ENCODE measurements at regions not wholly inside any gene's neighbourhood (a gene's known extent, or its start where the extent isn't known, plus 50 kb on each side); places are given as distances from the start of the nearest gene placed in this dataset.
"Not testable (repeated sequence)": the region's sequence is repeated elsewhere in the genome, so short reads cannot be mapped to it uniquely, and the experiment has no call there.

GRCh38 chr10:46718014-46718413 is 139.1 kb downstream of the SYT15 start:
- not testable (repeated sequence) for H3K4me1 ChIP-seq (ENCODE audit: control insufficient read depth, insufficient read depth, low read depth, low read length); H4K91ac ChIP-seq (ENCODE audit: low read length); H3K23ac ChIP-seq (ENCODE audit: low read length in 2 of 2); H3K14ac ChIP-seq (ENCODE audit: low read length in 2 of 2); DNase-seq; H3K27me3 ChIP-seq (ENCODE audit: control insufficient read depth in 1 of 2, insufficient read depth in 1 of 2, low read length in 2 of 2); H3K18ac ChIP-seq (ENCODE audit: low read depth in 1 of 2, low read length in 2 of 2); H3K4ac ChIP-seq (ENCODE audit: low read depth in 1 of 2, low read length in 2 of 2); H2BK12ac ChIP-seq (ENCODE audit: low read length in 2 of 2); H3K27ac ChIP-seq (ENCODE audit: low read length, poor library complexity, severe bottlenecking); H3K4me3 ChIP-seq (ENCODE audit: insufficient read depth in 1 of 2, low read depth in 1 of 2, low read length in 2 of 2); H2AK5ac ChIP-seq (ENCODE audit: low read length, severe bottlenecking); H2AFZ ChIP-seq (ENCODE audit: low read depth, low read length); H3K9me3 ChIP-seq (ENCODE audit: control insufficient read depth, low read length); H3K36me3 ChIP-seq (ENCODE audit: control insufficient read depth in 1 of 2, insufficient read depth in 2 of 2, low read depth in 1 of 2, low read length in 2 of 2); H3K4me2 ChIP-seq (ENCODE audit: low read length, poor library complexity, severe bottlenecking); H2BK5ac ChIP-seq (ENCODE audit: low read depth, low read length, poor library complexity, severe bottlenecking); H3K9ac ChIP-seq (ENCODE audit: low read length); H4K8ac ChIP-seq (ENCODE audit: low read length); H2BK120ac ChIP-seq (ENCODE audit: low read depth, low read length); H2BK15ac ChIP-seq (ENCODE audit: low read depth, poor library complexity, severe bottlenecking); H3K79me1 ChIP-seq (replicated peaks; ENCODE audit: low read length, poor library complexity, severe bottlenecking)
- WGBS = 75% methylated on average over 1 of the region's 3 CpGs

- H3K79me1 ChIP-seq (replicated peaks; ENCODE audit: low read length, poor library complexity, severe bottlenecking); H3K9ac ChIP-seq (ENCODE audit: low read length): not testable (repeated sequence)
- no CpG with 5 or more reads among the region's 1 CpG for WGBS
Observed at GRCh38 chr10:46720386-46720785, 141.5 kb downstream of the SYT15 start.

DNA sequence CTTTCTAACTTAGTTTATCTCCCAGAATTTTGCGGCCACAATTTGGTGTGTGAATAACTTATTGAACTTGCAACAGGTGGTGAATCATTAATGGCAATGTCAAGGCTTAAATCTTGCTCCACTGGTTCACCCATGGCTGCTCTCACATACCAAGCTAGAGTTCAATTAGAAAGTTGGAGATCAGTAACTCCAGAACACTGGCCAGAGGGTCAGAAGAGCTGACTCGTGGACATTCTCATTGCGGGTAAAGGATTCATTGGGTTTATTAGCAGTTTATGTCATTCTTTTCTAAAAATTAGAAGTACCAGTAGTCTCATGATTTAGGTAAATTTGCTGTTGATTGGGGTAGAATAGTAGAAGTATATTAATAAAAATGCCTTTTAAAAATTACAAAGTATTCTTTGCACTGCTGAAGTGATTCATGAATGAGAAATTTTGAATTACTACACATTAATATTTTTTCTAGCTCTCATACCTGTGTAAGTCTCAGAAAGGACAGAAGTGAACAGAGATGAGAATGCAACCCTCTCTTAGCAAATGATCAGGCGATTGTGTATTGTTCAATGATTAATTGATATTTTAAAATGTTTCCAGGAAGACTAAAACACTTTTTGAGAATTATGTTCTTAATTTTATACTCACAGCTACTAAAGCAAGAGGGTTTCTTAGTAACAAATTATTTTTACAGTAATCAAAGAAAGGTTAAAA is 142.0 kb downstream of the SYT15 start:
- not testable (repeated sequence) for H3K18ac ChIP-seq (ENCODE audit: low read depth in 1 of 2, low read length in 2 of 2); H3K4ac ChIP-seq (ENCODE audit: low read depth in 1 of 2, low read length in 2 of 2); H3K4me1 ChIP-seq (ENCODE audit: control insufficient read depth, insufficient read depth, low read depth, low read length); H4K8ac ChIP-seq (ENCODE audit: low read length); H3K9ac ChIP-seq (ENCODE audit: low read length); H3K23ac ChIP-seq (ENCODE audit: low read length in 2 of 2); H4K91ac ChIP-seq (ENCODE audit: low read length); H2BK12ac ChIP-seq (ENCODE audit: low read length in 2 of 2); H3K9me3 ChIP-seq (ENCODE audit: control insufficient read depth, low read length); H2BK120ac ChIP-seq (ENCODE audit: low read depth, low read length); H3K27me3 ChIP-seq (ENCODE audit: control insufficient read depth in 1 of 2, insufficient read depth in 1 of 2, low read length in 2 of 2); DNase-seq; H3K79me1 ChIP-seq (replicated peaks; ENCODE audit: low read length, poor library complexity, severe bottlenecking); H3K4me3 ChIP-seq (ENCODE audit: insufficient read depth in 1 of 2, low read depth in 1 of 2, low read length in 2 of 2); H3K36me3 ChIP-seq (ENCODE audit: control insufficient read depth in 1 of 2, insufficient read depth in 2 of 2, low read depth in 1 of 2, low read length in 2 of 2); H3K4me2 ChIP-seq (ENCODE audit: low read length, poor library complexity, severe bottlenecking); H2AK5ac ChIP-seq (ENCODE audit: low read length, severe bottlenecking); H2BK5ac ChIP-seq (ENCODE audit: low read depth, low read length, poor library complexity, severe bottlenecking); H2BK15ac ChIP-seq (ENCODE audit: low read depth, poor library complexity, severe bottlenecking); H3K14ac ChIP-seq (ENCODE audit: low read length in 2 of 2); H3K27ac ChIP-seq (ENCODE audit: low read length, poor library complexity, severe bottlenecking); H2AFZ ChIP-seq (ENCODE audit: low read depth, low read length)
- 82% methylated on average over 2 of the region's 4 CpGs for WGBS

More at GRCh38 chr10:46720386-46720785, 141.5 kb downstream of the SYT15 start:
- not testable (repeated sequence) for H3K27ac ChIP-seq (ENCODE audit: low read length, poor library complexity, severe bottlenecking); H2BK120ac ChIP-seq (ENCODE audit: low read depth, low read length); H3K14ac ChIP-seq (ENCODE audit: low read length in 2 of 2); H2BK12ac ChIP-seq (ENCODE audit: low read length in 2 of 2); H4K91ac ChIP-seq (ENCODE audit: low read length); H3K36me3 ChIP-seq (ENCODE audit: control insufficient read depth in 1 of 2, insufficient read depth in 2 of 2, low read depth in 1 of 2, low read length in 2 of 2); H2BK15ac ChIP-seq (ENCODE audit: low read depth, poor library complexity, severe bottlenecking); H3K4me2 ChIP-seq (ENCODE audit: low read length, poor library complexity, severe bottlenecking); H3K27me3 ChIP-seq (ENCODE audit: control insufficient read depth in 1 of 2, insufficient read depth in 1 of 2, low read length in 2 of 2); H2AK5ac ChIP-seq (ENCODE audit: low read length, severe bottlenecking); H3K4ac ChIP-seq (ENCODE audit: low read depth in 1 of 2, low read length in 2 of 2); H3K23ac ChIP-seq (ENCODE audit: low read length in 2 of 2); H3K4me3 ChIP-seq (ENCODE audit: insufficient read depth in 1 of 2, low read depth in 1 of 2, low read length in 2 of 2); H2BK5ac ChIP-seq (ENCODE audit: low read depth, low read length, poor library complexity, severe bottlenecking); H3K4me1 ChIP-seq (ENCODE audit: control insufficient read depth, insufficient read depth, low read depth, low read length); H3K9me3 ChIP-seq (ENCODE audit: control insufficient read depth, low read length); H4K8ac ChIP-seq (ENCODE audit: low read length); H2AFZ ChIP-seq (ENCODE audit: low read depth, low read length); H3K18ac ChIP-seq (ENCODE audit: low read depth in 1 of 2, low read length in 2 of 2)
- peak; percentile 23 for DNase-seq

- H2BK120ac ChIP-seq (ENCODE audit: low read depth, low read length); H3K9me3 ChIP-seq (ENCODE audit: control insufficient read depth, low read length); H2AK5ac ChIP-seq (ENCODE audit: low read length, severe bottlenecking); H2AFZ ChIP-seq (ENCODE audit: low read depth, low read length); H3K4me1 ChIP-seq (ENCODE audit: control insufficient read depth, insufficient read depth, low read depth, low read length); H2BK12ac ChIP-seq (ENCODE audit: low read length in 2 of 2); H2BK15ac ChIP-seq (ENCODE audit: low read depth, poor library complexity, severe bottlenecking); H3K18ac ChIP-seq (ENCODE audit: low read depth in 1 of 2, low read length in 2 of 2); H2BK5ac ChIP-seq (ENCODE audit: low read depth, low read length, poor library complexity, severe bottlenecking); H3K4me3 ChIP-seq (ENCODE audit: insufficient read depth in 1 of 2, low read depth in 1 of 2, low read length in 2 of 2); H3K27ac ChIP-seq (ENCODE audit: low read length, poor library complexity, severe bottlenecking); H3K27me3 ChIP-seq (ENCODE audit: control insufficient read depth in 1 of 2, insufficient read depth in 1 of 2, low read length in 2 of 2); H3K23ac ChIP-seq (ENCODE audit: low read length in 2 of 2); H4K91ac ChIP-seq (ENCODE audit: low read length); H3K36me3 ChIP-seq (ENCODE audit: control insufficient read depth in 1 of 2, insufficient read depth in 2 of 2, low read depth in 1 of 2, low read length in 2 of 2); DNase-seq; H3K4ac ChIP-seq (ENCODE audit: low read depth in 1 of 2, low read length in 2 of 2); H4K8ac ChIP-seq (ENCODE audit: low read length); H3K79me1 ChIP-seq (replicated peaks; ENCODE audit: low read length, poor library complexity, severe bottlenecking); H3K14ac ChIP-seq (ENCODE audit: low read length in 2 of 2); H3K9ac ChIP-seq (ENCODE audit: low read length); H3K4me2 ChIP-seq (ENCODE audit: low read length, poor library complexity, severe bottlenecking): not testable (repeated sequence)
- 96% methylated on average over 3 of the region's 3 CpGs for WGBS
Observed at GRCh38 chr10:46724258-46724657, 145.3 kb downstream of the SYT15 start.

Data from mesenchymal stem cell (in vitro differentiated cells and primary cell).